WERI-Rb-1 (cell line): ENCODE measurements at regions not wholly inside any gene's neighbourhood (a gene's known extent, or its start where the extent isn't known, plus 50 kb on each side); places are given as distances from the start of the nearest gene placed in this dataset.

Experiments
- DNase-seq: peaks from one replicate; pipeline ENCODE4 v3.0.0-alpha.2; 2020
- H3K27ac ChIP-seq: fragments of 250-450 bp; sonication (Bioruptor Pico); 2 replicates; pipeline ENCODE4 v1.5.1; 2020; ENCODE audit warnings: mild to moderate bottlenecking, moderate library complexity
- H3K27me3 ChIP-seq: fragments of 250-450 bp; sonication (Bioruptor Pico); 2 replicates; pipeline ENCODE4 v1.5.1; 2021; ENCODE audit warnings: mild to moderate bottlenecking, low read depth, moderate library complexity; ENCODE audit not compliant: insufficient read depth, severe bottlenecking
- H3K36me3 ChIP-seq: fragments of 250-450 bp; sonication (Bioruptor Pico); 2 replicates; pipeline ENCODE4 v1.5.1; 2020; ENCODE audit warnings: mild to moderate bottlenecking, moderate library complexity
- H3K4me3 ChIP-seq: 2 replicates; pipeline ENCODE4 v1.5.1; 2011; ENCODE audit warnings: low read depth, mild to moderate bottlenecking, control low read depth, low read length
- H3K9me3 ChIP-seq: fragments of 250-450 bp; sonication (Bioruptor Pico); 2 replicates; pipeline ENCODE4 v1.5.1; 2021; ENCODE audit warnings: mild to moderate bottlenecking, moderate library complexity; ENCODE audit not compliant: severe bottlenecking
- CTCF ChIP-seq: IDR thresholded peaks from 2 replicates; pipeline ENCODE4 v1.5.1; 2011; ENCODE audit warnings: low read depth, mild to moderate bottlenecking, control low read depth, inconsistent platforms, low read length

- no peaks in the 10 kb centered on the region for H3K9me3 ChIP-seq
- TF ChIP-seq CTCF = no peak
- no peak overlapping the region for H3K27ac ChIP-seq
- no peak for DNase-seq
- H3K27me3 ChIP-seq = no peaks in the 10 kb centered on the region
- no peaks in the 10 kb centered on the region for H3K36me3 ChIP-seq
- no peak overlapping the region for H3K4me3 ChIP-seq
These were observed 85.1 kb upstream of the C14orf180 start for GRCh38 chr14:104494483-104494882.

GRCh38 chr14:104496095-104496494 lies 83.5 kb upstream of the C14orf180 start:
- H3K36me3 ChIP-seq = no peaks in the 10 kb centered on the region

GRCh38 chr14:104499784-104500760 lies 79.5 kb upstream of the C14orf180 start:
- H3K36me3 ChIP-seq = no peaks in the 10 kb centered on the region
- H3K27ac ChIP-seq = no peak overlapping the region
- no peaks in the 10 kb centered on the region for H3K27me3 ChIP-seq
- H3K4me3 ChIP-seq = no peak overlapping the region
- peaks cover 11% of the 10 kb centered on the region for H3K9me3 ChIP-seq
- no peak for TF ChIP-seq CTCF
- no peak for DNase-seq

More at GRCh38 chr14:104496095-104496494, 83.5 kb upstream of the C14orf180 start:
- no peak overlapping the region for H3K4me3 ChIP-seq
- no peak for DNase-seq
- TF ChIP-seq CTCF = no peak
- no peak overlapping the region for H3K27ac ChIP-seq
- no peaks in the 10 kb centered on the region for H3K9me3 ChIP-seq
- no peaks in the 10 kb centered on the region for H3K27me3 ChIP-seq

- no peaks in the 10 kb centered on the region for H3K27me3 ChIP-seq
- H3K36me3 ChIP-seq = no peaks in the 10 kb centered on the region
- no peak for TF ChIP-seq CTCF
- no peak overlapping the region for H3K27ac ChIP-seq
- H3K9me3 ChIP-seq = peaks cover 11% of the 10 kb centered on the region
- DNase-seq = no peak
- no peak overlapping the region for H3K4me3 ChIP-seq
These were observed 77.5 kb upstream of the C14orf180 start for GRCh38 chr14:104502060-104502459.

- no peak for DNase-seq
- Histone ChIP-seq H3K4me3 (no peak overlapping the region), H3K9me3 (peaks cover 11% of the 10 kb centered on the region), H3K27ac (no peak overlapping the region), H3K27me3 (no peaks in the 10 kb centered on the region), H3K36me3 (no peaks in the 10 kb centered on the region)
- no peak for TF ChIP-seq CTCF
These were observed 75.9 kb upstream of the C14orf180 start for GRCh38 chr14:104503691-104504090.
